ENCODE measurements at regions not wholly inside any gene's neighbourhood (a gene's known extent, or its start where the extent isn't known, plus 50 kb on each side); places are given as distances from the start of the nearest gene placed in this dataset.

DNA sequence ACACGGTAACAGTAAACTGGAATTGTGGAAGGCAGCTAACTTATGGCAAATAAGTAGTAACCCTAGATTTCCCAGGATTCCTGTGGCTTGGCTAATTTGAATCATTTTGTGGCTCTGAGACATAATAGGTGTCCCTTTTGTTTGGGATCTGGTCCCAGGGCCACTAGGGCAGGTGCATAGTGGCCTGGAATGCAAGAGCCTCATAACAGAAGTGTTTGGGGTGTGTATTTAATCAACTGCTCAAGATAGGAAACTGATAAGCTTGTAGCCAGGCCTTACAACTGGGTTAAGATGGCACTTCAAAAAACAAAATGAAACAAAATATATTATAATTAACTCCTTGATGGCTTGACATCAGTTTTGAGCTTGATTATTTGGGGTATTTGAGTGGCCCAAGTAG, 541.8 kb downstream of the ETV1 start:
- no peak for DNase-seq (ENCODE audit: low read depth)

DNA sequence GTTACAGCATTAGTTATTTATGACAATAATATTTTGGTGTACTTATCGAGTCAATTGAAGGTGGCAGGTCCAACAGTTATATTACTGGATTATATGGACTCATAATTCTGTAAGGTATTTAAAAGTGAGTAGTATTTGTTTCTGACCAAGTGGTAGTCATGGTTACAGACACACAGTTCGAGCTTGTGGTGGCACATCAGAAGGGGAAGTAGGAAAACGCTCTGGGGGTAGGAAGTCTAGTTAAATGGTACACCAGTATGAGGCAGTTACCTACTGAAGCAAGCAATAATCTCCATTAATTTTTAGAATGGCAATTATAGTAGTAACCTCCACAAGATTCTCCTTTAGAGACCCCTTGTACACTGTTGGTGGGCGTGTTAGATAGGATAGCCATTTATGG, 541.2 kb downstream of the ETV1 start:
- no peak for DNase-seq (ENCODE audit: low read depth)

DNA sequence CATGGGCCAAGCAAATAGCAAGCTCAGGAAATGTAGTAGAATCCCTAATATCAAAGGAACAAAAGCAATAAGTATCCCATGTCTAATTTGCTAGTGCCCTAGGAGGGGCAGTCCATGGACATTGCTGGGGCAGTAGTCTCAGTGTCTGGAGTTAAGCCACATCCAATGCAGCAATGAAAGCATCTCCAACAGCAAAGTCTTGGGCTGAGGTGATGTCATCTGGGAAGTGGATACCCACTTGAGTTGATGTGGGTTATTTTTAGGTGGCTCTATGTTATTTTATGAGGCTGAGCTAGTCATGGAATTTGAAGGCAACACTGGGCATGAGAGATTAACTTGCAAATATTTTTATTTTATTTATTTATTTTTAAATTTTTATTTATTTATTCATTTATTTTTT, 540.0 kb downstream of the ETV1 start:
- DNase-seq (ENCODE audit: low read depth): no peak

DNA sequence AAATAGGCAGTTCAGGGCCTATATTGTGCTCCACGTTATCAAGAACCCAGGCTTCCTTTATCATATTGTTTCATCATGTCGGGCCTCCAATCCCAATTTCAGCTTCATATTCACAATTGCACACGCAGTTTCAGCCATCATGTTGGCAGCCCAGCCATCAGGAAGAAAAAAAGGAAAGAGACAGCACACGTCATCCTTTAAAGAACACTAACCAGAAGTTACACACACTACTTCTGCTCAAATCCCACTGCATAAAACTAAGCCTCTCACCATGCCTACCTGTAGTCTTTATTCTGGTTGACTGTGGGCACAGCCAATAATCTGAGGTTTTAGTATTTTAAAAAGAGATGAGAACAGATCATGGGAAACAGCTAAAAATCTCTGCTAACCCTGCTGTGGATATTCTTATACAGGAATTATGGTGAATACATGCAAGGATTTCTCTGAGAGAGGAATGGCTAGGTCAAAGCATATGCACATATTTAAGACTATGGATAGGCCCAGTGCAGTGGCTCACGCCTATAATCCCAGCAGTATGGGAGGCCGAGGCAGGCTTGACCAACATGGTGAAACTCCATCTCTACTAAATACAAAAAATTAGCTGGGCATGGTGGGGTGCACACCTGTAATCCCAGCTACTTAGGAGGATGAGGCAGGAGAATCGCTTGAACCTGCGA, 534.4 kb downstream of the ETV1 start:
- no peak for DNase-seq (ENCODE audit: low read depth)

DNA sequence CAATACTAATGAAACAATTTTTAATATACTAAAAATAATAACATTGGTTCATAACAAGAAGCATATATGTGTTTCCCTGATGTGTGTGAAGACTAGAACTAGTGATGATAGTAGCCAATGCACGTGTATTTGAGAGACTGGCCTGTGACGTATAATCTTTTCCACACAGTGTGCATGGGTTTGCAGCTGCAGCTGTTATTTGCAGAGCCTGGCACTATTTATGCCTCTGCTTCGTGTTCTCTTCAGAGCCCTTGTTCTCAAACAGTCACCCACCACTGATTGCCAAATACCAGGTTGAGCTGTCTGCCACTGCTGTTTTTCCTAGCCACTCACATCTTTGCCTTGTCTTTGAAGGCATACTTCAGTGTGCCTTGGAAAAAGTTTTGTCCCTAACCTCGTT, 531.7 kb downstream of the ETV1 start:
- DNase-seq (ENCODE audit: low read depth): no peak

DNA sequence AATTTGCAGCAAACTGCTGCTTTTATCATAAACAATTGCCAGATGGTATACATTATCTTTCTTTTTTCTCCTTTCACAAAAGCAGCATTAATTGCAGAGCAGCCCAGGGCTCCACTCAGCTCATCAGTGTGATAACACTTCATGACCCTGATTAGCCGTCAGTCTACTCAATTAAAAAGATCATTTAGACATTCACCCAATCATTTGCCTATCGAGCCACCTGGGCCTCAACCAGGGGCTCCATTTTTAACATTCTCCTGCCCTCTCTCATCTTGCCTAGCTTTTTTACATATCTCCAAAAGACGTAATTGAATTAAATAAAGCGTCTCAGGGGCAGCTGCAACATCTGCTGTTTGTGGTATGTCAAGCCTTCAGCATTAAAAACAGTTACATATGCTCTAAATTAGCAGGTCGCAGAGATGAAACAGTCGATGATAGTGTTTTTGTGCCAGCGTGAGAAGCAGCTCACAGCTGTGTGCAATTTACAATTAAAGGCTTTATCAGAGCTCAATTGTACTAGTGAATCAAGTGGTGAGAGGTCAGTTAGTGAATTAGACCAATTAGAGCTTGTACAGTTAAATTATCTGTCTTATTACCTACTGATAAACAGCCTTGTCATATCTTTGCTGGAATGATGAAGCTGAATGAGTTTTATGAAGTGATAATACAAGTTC, 522.5 kb downstream of the ETV1 start:
- DNase-seq (ENCODE audit: low read depth): no peak

DNA sequence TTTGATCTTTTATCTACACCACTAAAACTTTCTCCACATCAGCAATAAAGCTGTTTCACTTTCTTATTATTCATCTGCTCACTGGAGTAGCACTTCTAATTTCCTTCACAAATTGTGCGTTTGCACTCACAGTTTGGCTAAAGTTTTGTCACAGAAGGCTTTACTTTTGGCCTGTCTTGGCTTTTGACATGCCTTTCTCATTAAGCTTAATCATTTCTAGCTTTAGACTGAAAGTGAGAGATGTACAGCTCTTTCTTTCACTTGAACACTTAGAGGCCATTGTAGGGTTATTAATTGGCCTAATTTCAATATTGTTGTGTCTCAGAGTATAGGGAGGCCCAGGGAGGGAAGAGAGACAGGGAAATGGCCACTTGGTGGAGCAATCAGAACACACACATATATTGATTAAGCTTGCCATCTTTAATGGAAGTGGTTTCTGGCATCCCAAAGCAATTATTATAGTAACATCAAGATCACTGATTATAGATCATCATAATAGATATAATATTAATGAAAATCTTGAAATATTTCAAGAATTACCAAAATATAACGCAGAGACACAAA, 512.5 kb downstream of the ETV1 start:
- no peak for DNase-seq (ENCODE audit: low read depth)

DNA sequence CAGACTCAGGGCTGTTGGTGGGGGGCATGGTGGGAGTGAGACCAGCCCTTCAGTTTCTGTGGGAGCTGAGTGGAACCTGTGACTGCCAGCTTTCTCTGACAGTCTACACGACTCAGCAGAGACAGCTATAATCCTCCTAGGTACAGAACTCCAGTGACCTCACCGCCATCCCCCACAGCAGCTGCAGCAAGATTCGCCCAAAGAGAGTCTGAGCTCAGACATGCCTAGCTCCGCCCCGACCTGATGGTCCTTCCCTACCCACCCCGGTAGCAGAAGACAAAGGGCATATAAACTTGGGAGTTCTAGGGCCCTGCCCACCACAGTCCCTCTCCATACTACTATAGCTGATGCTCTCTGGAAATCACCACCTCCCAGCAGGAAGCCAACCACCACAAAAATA, 500.1 kb downstream of the ETV1 start:
- no peak for DNase-seq (ENCODE audit: low read depth)

DNA sequence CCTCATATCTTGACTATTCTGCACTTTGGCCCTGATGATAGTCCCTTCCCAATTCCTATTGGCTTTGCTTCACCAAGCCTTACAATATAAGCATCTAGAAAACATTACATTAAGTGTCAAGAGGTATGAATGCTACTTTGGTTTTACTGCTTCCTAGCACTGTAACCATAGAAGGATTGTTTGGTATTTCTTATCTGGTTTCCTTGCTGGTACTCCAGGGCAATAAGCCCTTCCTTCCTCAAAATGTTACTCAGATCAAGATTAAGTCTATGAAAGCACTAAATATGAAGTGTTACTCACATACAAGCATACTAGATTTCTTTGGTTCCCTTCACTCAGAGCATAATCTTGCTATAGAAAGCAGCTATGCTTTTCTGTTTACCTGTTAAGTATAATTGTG, 492.5 kb downstream of the ETV1 start:
- no peak for DNase-seq (ENCODE audit: low read depth)

DNA sequence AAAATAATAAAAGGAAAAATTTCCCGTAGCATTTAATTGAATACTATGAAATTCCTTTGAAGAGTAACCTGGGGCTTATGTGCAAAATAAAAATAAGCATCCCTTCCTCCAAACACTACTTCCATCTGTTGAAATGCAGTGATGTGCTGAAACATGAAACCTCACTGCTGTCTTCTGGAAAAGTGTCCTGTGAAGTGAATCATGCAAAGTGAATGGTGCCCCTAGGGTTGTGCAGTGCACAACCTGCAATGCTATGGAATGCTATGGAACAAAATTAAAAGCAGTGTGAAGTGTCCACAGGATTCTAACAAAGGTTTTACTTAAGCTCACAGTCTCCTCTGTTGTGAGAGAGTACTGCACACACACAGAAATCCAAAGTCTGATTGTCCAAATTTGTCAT, 480.9 kb downstream of the ETV1 start:
- DNase-seq (ENCODE audit: low read depth): no peak

DNA sequence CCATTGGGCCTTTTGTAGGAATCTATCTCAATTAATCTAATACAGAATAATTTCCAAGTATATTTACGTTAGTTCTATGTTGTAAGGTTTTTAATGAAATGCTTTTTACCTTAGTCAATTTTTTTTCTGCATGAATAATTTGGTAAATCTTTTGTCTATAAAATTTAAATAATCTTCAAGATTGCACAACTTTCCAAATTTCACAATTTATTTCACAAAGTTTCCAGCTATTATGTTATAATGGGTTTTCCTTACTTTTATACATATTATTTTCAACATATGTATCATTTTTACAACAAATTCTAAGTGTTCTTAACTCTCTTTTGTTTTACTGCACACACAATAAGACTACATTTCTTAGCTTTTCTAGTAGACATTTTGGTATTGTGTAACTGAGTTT, 470.7 kb downstream of the ETV1 start:
- no peak for DNase-seq (ENCODE audit: low read depth)

DNA sequence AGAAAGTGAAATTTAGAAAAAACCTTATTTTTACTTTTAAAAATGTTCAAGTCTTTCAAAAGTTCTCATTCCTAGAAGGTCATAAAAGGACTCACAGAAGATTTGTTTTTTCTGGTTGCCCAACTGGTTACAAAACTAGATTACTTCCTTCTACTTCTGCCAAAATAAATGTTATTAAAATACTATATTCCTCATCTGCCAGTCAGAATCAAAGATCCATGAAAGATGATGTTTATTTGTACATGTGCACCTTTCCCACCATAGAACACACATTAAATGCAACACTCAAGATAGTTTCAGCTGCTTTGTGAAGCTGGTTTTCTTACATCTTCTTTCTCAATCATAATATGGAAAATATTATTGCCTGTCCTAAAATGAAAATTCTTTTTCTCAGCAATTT, 465.4 kb downstream of the ETV1 start:
- DNase-seq (ENCODE audit: low read depth): no peak

DNA sequence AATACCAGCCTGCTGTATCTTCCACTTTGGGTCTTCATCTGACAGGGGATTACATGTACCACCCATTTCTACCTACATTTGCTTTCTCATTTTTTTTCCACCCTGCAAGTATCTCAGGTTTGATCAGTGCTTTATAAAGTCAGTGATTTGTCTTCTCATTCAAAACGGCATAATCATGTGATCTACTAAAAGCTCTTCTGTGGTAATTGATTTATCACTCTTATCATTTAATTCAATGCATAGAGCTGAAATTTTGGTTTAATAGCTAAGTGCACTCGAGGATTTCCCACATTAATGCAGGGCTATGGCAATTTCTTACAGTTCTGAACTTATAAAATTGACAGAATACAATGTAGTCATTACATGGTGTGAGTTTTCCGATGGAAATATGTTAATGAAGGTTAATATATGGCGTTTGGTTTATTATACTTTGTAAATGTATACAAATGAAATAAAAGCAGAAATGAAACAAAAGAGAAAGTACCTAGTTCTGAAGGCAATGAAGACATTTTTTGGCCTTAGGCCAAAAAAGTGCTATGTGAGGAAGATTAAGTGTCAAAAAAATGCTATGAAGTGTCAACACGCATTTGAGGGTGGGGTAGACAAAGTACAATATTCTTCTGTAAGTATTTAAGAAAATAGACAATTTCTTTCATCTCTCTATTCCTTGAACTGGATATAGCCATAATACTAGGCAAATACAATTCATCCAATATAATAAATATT, 457.3 kb downstream of the ETV1 start:
- DNase-seq (ENCODE audit: low read depth): no peak

DNA sequence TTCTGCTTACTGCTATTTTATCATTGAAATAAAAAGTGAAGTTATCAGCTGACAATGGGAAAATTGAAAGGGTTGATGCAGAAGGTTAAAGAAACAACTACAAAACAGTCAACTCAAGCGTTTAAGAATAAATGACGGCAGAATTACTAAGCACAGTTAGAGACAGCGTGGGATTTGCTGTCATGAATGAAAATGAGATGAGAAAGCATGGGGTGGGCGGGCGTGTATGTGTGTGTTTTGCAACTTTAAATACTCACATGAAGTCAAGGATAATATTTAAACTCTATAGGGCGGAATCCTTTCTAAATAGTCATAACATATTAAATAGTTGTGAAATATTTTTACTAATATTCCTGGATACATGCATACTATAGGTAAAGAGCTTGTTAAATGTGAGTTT, 450.8 kb downstream of the ETV1 start:
- DNase-seq (ENCODE audit: low read depth): no peak

DNA sequence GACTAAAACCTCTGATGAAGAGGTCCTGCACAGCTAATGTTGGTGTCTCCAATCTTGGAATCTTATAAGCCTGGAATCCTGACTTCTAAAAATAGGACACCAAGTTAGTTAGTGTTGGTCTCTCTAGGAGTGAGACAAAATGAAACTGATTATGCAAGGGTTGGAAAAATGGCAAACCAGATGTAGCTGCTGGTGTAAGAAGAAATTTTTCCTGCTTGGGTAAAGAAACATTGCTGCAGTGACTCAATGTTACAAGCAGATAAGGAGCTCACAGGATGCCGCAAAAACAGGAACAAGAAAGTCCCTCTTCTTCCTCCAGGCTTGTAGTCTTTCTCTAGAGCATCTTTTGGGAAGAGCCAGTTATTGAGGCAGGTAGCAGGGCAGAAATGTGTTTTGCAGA, 449.0 kb downstream of the ETV1 start:
- no peak for DNase-seq (ENCODE audit: low read depth)

DNA sequence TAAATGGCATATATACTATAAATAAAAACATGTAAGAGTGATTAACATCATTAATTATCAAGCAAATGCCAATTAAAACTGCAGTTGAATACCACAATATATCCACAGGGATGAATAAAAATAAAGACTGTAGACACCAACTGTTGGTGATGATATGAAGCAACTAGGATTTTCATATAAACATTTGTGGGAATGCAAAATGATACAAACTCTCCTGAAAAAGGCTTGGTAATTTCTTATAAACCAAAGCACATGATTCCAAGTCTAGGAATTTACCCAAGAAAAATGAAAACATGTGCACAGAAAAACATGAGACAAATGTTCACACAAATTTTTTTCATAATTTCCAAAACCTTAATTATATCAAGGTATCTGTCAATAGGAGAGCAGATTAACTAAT, 448.1 kb downstream of the ETV1 start:
- no peak for DNase-seq (ENCODE audit: low read depth)

DNA sequence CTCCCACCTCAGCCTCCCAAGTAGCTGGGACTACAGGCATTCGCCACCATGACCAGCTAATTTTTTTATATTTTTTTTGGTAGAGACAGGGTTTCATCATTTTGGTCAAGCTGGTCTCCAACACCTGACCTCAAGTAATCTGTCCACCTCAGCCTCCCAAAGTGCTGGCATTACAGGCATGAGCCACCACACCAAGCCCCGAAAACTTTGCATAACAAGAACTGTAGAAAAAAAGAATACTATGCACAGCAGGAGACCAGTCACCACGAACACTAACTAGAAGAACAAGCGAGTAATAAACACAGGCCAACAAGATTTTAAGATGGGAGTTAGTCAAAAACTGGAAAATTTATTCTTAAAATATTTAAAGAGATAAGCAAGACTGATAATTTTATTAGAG, 447.0 kb downstream of the ETV1 start:
- DNase-seq (ENCODE audit: low read depth): no peak

DNA sequence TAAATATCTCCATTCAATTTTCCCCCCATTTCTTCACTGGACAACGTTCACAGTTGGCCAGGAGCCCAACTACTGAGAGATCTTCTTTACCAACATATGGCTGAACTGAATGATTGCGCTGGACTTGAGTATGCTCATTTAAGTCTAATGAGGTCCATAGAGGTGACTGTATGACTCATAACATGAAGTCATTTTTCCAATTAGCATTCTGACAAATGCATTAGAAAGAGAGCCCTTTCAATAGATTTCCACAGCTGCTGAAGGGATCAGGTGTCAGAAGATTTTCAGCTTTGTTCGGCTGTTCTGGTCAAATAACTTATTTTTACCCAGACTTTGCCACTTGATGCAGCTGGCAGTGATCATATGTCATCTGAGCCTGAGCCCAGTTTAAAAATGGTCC, 438.0 kb downstream of the ETV1 start:
- no peak for DNase-seq (ENCODE audit: low read depth)

DNA sequence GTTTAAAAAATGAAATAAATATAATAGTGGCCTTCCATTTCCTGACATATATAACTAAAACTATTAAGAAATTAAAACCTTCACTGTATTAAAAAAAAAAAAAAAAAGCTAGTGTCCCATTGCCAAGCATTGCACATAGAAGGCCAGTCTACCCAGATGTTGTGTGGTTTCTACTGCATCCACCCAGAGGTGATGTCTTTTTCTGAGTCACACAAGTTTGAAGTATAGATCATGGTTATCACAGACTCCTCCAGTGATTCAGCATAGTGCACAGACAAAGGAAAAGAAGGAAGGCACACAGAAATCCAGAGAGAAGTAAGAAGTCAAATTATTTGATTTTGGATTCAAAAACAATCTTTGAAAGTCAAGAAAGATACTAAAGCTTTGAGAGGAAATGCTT, 429.0 kb downstream of the ETV1 start:
- DNase-seq (ENCODE audit: low read depth): no peak

DNA sequence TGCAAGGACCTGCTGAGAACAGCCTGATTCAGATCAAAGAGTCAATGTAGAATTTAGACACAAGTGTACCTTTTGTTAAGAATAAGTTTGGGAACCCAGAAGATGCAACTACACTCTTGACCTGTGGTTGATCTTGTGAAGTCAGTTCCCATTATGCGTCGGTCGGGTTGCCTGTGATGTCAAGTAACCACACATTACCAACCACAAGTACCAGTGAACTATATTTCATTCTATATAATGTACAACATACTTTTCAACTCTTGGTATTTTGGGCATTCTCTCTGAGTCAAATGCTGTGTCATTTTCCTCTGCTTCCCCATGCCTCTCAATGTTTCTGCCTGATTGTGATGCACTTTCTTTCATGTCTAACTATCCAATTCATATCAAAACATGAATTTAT, 426.2 kb downstream of the ETV1 start:
- no peak for DNase-seq (ENCODE audit: low read depth)

DNA sequence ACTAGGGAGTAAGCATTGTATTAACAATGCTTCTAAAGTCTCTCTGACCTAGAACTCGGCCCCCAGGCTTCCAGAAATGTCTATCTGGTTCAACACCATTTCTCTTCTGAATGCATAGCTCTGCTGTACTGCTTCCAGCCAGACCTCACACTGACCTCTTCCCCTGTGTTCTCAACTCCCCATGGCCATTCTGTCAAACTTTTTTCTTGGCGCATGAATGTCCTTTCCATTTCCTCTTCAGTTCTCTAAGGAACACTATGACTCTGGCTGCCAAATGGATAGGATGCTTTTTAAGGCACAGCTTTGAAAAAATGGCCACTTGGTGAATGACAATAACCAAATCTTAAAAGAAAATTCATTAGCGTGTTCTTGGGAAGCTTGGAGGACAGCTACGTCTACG, 425.8 kb downstream of the ETV1 start:
- DNase-seq (ENCODE audit: low read depth): no peak

DNA sequence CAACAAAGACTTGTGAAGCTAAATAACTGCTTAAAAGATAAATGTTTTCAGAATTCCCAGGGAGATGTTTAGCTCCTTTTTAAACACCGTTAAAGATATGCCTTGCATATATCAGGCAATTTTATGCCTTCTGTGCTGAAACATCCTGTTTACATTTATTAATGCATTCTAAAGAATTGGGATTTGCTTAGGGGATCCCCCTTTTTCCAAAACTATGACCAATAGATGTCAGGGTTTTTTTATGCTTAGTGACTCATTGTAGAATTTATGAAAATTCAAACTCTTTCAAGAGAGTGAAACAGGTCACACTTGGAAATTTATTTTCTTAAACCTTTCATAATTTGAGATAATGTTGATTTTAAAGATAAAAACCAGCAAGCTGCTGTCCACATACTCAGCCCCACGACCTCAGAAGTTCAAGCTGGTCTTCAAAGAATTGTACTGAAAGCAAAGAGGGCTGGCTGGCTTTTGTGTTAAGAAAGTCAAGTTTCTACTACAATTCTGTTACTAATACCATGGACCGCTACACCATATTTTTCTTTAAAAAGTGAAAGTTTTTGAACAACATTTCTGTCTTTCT, 411.8 kb downstream of the ETV1 start:
- DNase-seq (ENCODE audit: low read depth): no peak

DNA sequence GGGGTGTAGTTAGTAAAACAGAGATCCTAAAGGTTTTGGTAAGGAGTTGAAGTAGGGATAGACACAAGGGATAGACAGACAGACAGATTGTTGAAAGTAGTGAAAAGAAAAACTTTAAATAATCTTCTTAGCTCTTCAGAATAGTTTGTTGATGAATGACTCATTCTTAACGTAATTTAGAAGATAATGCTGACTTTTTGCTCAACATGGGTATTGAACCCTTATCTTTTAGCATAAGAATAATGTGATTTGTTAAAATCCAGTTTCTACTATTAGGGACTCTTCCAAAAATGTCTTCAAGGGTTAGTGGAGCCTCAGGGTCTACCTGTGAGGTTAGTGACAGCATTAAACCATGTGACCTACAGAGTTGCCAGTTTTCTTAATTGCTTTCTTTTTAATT, 411.2 kb downstream of the ETV1 start:
- no peak for DNase-seq (ENCODE audit: low read depth)
